GM12873 (cell line): ENCODE measurements at regions not wholly inside any gene's neighbourhood (a gene's known extent, or its start where the extent isn't known, plus 50 kb on each side); places are given as distances from the start of the nearest gene placed in this dataset.

Experiments used
- TF ChIP-seq, protein P1 (sequence below): IDR thresholded peaks from 2 replicates; pipeline ENCODE4 v1.5.1; 2012; ENCODE audit warnings: low read depth, mild to moderate bottlenecking, moderate library complexity, low read length, control low read depth; ENCODE audit not compliant: insufficient read depth; ENCODE audit errors: missing control alignments

DNA sequence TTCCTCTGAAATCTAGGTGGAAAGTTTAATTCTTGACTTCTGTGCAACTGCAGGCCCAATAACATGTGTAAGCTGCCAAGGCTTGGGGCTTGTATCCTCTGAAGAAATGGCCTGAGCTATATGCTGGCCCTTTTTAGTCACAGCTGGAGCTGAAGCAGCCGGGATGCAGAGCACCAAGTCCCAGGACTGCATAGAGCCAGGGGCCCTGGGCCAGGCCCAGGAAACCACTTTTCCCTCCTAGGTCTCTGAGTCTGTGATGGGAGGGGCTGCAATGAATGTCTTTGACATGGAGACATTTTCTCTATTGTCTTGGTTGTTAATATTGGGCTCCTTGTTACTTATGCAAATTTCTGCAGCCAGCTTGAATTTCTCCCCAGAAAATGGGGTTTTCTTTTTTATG is 588.5 kb downstream of the CENPC start:
- TF ChIP-seq, protein P1, sequence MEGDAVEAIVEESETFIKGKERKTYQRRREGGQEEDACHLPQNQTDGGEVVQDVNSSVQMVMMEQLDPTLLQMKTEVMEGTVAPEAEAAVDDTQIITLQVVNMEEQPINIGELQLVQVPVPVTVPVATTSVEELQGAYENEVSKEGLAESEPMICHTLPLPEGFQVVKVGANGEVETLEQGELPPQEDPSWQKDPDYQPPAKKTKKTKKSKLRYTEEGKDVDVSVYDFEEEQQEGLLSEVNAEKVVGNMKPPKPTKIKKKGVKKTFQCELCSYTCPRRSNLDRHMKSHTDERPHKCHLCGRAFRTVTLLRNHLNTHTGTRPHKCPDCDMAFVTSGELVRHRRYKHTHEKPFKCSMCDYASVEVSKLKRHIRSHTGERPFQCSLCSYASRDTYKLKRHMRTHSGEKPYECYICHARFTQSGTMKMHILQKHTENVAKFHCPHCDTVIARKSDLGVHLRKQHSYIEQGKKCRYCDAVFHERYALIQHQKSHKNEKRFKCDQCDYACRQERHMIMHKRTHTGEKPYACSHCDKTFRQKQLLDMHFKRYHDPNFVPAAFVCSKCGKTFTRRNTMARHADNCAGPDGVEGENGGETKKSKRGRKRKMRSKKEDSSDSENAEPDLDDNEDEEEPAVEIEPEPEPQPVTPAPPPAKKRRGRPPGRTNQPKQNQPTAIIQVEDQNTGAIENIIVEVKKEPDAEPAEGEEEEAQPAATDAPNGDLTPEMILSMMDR, result no peak

DNA sequence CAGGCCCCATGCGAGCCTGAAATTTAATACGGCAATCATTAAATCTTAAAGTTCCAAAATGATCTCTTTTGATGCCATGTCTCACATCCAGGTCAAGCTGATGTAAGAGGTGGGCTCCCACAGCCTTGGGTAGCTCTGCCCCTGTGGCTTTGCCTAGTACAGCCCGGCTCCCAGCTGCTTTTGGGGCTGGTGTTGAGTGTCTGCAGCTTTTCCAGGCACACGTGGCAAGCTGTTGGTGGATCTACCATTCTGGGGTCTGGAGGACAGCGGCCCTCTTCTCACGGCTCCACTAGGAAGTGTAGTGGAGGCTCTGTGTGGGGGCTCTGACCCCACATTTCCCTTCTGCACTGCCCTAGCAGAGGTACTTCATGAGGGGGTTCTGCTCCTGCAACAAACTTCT is 588.9 kb downstream of the CENPC start:
- TF ChIP-seq, protein P1, result no peak

DNA sequence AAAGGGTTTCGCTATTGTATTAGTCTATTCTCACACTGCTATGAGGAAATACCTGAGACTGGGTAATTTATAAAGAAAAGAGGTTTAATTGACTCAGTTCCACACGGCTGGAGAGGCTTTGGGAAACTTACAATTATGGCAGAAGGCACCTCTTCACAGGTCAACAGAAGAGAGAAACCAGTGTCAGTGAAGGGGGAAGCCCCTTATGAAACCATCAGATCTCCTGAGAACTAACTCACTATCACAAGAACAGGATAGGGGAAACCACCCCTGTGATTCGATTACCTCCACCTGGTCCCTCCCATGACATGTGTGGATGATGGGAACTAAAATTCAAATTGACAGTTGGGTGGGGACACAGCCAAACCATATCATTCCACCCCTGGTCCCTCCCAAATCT is 589.5 kb downstream of the CENPC start:
- TF ChIP-seq, protein P1, result no peak

DNA sequence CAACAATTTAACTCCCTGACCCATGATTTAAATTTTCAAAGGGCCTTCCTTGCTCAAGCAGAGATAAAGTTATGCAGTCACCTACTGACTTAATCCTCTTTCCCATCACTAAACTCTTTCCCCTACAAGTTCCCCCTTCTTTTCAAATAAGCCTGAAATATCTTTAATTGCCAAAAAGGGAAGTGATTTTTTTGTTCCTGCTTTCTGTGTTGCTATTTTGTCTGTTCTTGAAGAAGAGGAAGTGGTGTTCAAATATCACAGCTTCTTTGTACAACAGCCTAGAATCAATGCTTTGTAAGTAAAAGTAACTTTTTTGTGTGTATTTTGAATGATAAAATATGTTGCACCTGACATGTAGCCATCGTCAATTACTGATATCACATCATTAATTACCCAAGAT is 595.9 kb downstream of the CENPC start:
- TF ChIP-seq, protein P1, result no peak

DNA sequence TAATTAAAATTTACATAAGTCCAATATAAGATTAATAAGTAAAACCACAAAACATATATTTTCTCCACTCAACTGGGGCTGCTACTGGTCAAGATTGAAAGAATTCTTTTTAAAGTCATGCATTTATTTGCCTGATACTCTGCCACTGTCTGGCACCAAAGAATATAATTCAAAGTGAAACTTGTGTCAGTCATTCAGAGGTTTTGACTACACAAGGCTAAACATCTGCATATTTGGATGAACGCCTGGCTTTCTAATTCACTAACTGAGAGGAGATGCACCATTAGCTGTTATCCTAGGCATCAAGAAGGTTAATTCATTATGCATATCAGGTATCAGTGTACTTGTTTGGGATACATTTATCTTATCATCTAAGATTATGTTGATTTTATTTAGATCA is 598.5 kb downstream of the CENPC start:
- TF ChIP-seq, protein P1, result no peak

DNA sequence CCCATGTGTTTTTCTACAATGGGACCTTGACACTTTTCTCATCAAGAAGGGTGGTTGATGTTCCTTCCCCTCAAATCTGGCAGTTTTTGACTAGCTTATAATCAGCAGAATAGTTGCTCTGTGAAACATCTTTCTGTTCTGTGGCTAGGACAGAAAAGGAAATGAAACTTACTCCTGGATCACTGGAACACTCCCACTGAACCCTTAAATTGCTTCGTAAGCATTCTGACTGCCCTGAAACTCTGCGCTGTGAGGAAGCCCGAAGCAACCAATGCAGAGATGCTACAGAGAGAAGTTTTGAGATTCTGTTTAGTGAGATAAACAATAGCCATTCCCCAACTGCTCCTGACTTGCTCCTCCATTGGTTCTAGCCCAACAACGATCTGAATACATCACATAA is 602.2 kb downstream of the CENPC start:
- TF ChIP-seq, protein P1, result no peak

DNA sequence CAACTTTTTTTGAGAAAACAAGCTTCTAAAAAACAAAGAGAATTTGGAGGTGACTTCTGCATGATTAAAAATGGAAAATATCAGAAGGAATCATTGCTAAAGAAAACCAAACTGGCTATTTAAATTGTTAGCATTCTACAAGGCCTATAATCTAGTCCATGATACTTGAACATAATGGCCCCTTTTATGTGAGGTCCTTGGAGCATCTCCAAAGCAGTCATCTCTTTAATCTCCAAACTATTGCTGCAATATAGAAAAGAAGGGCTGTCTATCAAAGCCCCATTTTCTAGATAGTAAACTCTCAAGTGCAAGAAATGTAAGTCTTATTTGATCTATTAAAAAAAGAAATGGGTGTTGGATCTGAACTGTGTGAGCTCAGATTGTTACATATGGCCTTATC is 615.1 kb downstream of the CENPC start:
- TF ChIP-seq, protein P1, result no peak
